ENCODE measurements at regions not wholly inside any gene's neighbourhood (a gene's known extent, or its start where the extent isn't known, plus 50 kb on each side); places are given as distances from the start of the nearest gene placed in this dataset.

DNA sequence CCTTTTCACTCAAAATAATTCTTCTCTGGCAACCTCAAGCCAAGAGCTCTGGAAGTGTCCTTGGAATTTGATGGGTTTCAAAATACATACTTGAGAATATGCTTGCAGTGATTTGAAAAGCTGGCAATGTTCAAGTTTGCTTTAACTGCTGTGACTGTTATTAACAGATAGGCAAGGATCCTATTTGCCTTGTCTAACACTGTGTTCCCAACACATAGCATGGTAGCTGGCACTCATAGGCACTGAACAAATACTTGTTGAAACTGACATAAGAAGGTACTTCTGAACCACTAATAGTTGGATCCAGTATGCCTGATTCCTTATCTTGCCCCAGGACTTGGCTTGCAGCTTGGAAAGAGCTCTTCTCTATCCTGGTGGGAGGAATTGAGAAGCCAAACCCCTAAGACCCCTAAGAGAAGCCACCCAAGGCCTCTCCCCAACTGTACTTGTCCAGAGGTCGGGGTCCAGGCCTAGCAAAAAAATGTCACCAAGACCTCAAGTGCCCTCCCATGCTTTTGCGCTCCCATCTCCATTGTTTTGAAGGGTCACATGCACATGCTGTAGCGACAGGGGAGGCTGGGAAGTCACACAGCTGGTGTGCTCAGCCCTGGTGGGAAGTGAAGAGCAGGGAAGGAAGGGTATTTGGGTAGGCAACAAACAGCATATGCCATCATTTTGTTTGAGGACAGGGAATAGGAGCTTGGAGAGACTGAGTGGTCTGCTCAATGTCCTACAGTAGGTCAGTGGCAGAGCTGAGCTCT, 118.4 kb upstream of the HAAO start:
- DNase-seq, result no peak

GRCh38 chr2:42909966-42910365, 117.6 kb upstream of the HAAO start:
- no peak for DNase-seq

DNA sequence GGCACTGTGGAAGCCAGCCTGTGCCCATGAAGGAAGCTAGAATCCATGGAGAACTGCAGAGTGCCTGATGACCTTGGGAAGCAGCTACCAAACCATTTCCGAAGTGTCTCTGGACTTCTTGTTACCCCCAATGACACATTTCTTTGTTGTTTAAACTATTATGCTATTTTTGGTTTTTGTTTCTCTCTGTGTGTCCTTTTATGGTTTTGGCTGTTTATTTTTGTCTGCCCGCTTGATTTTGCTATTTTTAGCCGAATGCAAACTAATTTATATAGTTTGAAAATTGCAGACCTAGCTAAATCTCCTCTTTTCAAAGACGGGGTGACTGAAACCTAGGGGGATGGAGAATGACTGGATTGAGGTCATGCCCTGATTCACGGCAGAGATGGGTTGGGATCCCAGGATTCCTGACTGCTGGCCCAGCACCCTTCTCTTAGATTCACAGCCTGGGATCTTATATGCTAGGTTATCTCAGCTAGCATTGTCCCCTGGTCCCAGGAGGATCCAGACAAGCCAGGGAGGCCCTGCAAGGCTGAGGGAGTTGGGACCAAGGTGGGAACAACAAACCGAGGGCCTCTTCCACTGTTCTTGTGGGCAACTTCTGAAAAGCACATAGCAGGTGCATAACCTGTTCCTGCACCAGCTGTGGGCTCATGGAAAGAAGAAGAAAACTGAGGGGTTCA, 116.3 kb upstream of the HAAO start:
- DNase-seq, result no peak

GRCh38 chr2:42907835-42908234, 115.5 kb upstream of the HAAO start:
- DNase-seq, result no peak

DNA sequence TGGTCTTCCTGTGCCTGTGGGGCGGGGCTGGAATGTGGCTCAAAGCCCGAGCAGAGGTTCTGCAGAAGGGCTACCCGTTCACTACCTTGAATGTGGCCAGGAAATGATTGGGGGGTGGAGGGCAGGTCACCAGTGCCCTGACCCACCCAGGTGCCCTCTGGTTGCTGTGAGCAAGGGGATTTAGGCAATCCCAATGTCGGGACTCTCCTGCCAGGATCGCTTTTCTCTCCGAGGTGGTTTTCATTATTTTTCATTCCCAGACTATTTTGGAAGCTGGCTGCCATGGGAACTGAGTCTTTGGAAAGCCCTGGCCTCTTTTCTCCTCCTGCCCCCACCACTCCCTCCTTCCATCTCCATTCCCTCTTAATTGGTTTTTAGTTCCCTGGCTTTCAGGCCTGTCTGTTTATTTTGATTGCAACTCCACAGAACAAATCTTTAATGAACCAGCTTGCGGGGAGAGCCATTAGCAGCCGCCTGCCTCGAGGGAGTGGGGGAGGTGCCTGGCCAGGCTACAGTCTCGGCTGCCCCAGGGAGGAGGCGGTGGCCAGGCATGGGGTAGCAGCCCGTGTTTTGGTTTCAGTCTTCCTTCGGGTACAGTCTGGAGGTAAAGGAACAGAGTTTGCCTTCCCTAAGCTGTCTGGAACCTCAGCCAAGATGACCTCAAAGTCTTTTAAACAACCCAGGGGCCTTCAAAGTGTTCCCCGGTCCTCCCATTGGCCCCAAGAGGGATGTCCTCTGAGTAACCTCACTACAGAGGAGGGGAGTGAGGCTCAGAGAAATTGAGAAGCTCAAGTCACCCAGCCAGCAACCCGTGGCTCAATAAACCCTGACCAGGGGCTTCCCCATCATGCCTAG, 114.4 kb upstream of the HAAO start:
- no peak for DNase-seq

GRCh38 chr2:42906111-42906556, 113.8 kb upstream of the HAAO start:
- no peak for DNase-seq

GRCh38 chr2:42905341-42906110, 113.1 kb upstream of the HAAO start:
- DNase-seq, result no peak

- no peak for DNase-seq
Observed at GRCh38 chr2:42904576-42904876, 112.1 kb upstream of the HAAO start.

- no peak for DNase-seq
Observed at GRCh38 chr2:42903821-42904575, 111.6 kb upstream of the HAAO start.

- DNase-seq, result no peak
Observed at GRCh38 chr2:42902939-42903709, 110.7 kb upstream of the HAAO start.

DNA sequence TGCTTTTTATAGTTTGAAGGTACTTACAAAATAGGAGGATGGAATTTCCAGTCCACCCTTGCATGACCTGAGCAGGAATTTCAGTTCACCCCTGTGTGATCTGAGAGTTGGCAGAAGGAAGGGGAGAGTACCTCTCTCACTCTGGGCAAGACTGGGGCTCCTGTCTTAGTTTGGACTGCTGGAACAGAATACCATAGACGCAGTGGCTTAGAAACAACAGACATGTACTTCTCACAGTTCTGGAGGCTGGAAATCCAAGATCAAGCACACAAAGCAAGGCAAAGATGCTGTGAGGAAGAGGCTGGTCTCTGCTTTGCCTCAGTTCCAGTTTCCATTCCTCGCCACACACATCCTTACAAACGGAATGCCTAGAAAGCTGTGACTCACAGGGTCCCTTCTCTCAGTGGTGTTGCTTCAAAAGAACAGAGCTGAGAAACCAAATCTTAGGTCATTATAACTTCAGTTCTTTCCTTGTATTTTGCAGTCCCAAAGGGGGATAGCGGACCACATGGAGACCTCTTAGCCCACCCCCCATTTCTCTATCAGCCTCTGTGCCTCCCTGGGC, 108.8 kb upstream of the HAAO start:
- no peak for DNase-seq

DNA sequence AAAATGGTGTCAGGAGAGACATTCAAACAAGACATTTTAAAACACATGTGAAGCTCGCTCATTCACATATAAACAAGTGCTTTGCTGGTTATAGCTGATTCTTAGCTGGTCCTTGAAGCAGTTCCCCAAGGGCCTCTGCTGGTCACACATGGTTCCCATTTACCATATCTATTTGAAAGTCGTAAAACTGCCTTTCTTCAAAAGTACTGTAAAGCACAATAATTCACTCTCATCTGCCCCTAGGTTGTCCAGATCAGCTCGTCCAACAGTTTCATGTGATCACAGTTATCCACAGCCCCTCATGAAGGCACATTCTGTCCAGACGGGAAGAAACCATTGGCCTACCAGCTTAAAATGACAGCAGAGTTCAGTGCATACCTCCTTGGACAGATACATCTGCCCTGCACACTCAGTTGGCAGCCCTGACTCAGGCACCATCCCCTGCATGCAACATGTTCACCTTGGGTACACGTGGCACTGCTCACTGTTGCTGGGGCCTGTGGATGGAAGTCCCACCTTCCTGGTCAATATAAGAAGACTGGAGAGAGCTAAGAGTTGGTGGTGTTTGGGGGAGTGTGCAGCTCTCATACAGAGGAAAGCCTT, 108.0 kb upstream of the HAAO start:
- DNase-seq, result no peak

DNA sequence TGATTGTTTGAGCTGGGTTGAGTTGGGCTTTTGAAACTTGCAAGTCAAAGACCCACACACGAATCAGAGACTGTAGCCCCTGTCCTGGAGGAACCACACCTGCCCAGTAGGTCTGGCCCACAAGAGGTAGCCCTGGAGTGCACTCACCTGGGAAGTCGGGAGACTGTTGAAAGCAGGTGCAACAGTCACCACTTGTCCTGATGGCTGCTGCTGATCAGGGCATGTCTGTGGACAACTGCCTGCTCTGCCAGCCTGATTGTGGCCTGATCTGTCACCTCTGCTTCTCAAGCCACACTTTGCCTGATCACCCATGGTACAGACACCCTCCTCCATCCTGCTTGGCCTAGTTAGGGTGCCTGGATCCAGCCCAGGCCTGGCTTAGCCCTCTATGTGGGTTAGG, 105.0 kb upstream of the HAAO start:
- no peak for DNase-seq

DNA sequence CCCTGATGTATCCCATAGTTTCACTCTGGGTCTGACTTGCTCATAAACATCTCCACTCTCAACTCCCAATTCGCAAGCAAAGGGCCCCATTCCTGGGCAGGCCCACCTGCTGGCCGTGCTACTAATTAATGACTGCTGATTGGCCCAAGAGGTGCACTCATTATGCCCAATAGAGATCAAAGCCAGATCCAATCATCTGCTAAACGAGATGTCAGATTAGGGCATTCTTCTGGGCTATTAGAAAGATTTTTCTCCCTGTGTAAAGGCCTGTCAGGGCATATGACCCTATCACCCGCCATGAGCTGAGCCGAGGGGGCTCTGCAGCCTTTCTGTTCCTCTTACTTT, 103.4 kb upstream of the HAAO start:
- no peak for DNase-seq

GRCh38 chr2:42895134-42895790, 102.9 kb upstream of the HAAO start:
- no peak for DNase-seq

GRCh38 chr2:42893047-42893758, 100.8 kb upstream of the HAAO start:
- no peak for DNase-seq

DNA sequence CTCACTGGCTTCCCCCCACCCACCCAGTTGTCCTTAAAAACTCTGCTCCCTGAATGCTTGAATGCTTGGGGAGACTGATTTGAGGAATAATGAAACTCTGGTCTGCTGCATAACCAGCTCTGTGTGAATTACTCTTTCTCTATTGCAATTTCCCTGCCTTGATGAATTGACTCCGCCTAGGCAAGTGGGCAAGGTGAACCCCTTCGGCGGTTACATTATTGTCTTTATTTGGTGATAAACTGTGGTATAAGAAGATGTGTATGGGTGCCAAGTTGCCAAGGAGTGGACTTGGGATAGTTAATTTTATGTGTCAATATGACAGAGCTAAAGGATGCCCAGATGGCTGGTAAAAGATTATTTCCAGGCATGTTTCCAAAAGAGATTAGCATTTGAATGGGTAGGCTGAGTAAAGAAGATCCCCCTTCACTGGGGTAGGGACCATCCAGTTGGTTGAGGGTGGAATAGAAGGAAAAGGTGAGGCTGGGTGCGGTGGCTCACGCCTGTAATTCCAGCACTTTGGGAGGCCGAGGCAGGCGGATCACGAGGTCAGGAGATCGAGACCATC, 98.5 kb upstream of the HAAO start:
- DNase-seq, result no peak

DNA sequence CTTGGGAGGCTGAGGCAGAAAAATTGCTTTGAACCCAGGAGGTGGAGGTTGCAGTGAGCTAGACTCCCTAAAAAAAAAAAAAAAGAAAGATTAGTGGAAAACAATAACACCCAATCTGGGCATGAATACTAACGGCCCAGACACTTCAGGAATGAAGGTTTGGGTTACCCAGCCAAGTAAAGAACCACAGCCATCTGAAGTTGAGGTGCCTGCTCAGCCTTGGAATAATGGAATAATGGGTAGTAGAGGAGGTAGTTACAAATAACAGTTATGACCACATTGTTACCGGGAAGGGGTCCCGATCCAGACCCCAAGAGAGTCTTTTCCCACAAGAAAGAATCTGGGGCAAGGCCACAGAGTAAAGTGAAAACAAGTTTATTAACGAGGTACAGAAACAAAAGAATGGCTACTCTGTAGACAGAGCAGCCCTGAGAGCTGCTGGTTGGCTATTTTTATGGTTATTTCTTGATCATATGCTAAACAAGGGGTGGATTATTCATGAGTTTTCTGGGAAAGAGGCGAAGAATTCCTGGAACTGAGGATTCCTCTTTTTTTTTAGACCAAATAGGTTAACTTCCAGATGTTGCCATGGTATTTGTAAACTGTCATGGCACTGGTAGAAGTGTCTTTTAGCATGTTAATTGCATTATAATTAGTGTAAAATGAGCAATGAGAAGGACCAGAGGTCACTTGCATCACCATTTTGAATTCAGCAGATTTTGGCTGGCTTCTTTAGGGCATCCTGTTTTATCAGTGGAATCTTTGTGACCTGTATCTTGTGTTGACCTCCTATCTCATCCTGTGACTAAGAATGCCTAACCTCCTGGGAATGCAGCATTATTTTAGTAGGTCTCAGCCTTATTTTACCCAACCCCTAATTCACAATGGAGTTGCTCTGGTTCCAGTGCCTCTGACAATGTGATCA, 96.2 kb upstream of the HAAO start:
- DNase-seq, result no peak
